ENCODE measurements at regions not wholly inside any gene's neighbourhood (a gene's known extent, or its start where the extent isn't known, plus 50 kb on each side); places are given as distances from the start of the nearest gene placed in this dataset.

- H3K27ac ChIP-seq (ENCODE audit: low read depth in 1 of 2, low read length in 2 of 2), result no peak overlapping the region
- H3K36me3 Mint-ChIP-seq, result no peaks in the 10 kb centered on the region
- peaks cover 2% of the 10 kb centered on the region for H3K4me1 Mint-ChIP-seq
- H3K4me1 ChIP-seq (ENCODE audit: control insufficient read depth in 1 of 2, insufficient read depth in 2 of 2, low read length in 2 of 2), result no peaks in the 10 kb centered on the region
- no peak overlapping the region for H3K4me3 Mint-ChIP-seq
- H3K27me3 ChIP-seq (ENCODE audit: control insufficient read depth in 2 of 2, insufficient read depth in 2 of 2, low read length in 2 of 2), result no peaks in the 10 kb centered on the region
- no peaks in the 10 kb centered on the region for H3K79me2 ChIP-seq (ENCODE audit: insufficient read depth, low read length)
- TF ChIP-seq CTCF (IDR thresholded peaks at IDR 0.05), result no peak
- DNase-seq, result no peak
- H3K9me3 ChIP-seq (replicated peaks in 1 of 2; ENCODE audit: control insufficient read depth in 1 of 2, insufficient read depth in 1 of 2, low read length in 2 of 2), result no peaks in the 10 kb centered on the region
- H2AFZ ChIP-seq (ENCODE audit: insufficient read depth, low read depth, low read length, poor library complexity, severe bottlenecking), result no peak overlapping the region
- peaks cover 0 to 1% (median 0%) of the 10 kb centered on the region in 3 donors for H3K27me3 Mint-ChIP-seq (ENCODE audit: low read depth in 3 of 3)
- H3K4me3 ChIP-seq (replicated peaks in 1 of 3; ENCODE audit: low read depth in 2 of 3, low read length in 3 of 3), result no peak overlapping the region
- H3K36me3 ChIP-seq (replicated peaks in 1 of 2; ENCODE audit: control insufficient read depth in 1 of 2, insufficient read depth in 2 of 2, low read length in 2 of 2), result no peaks in the 10 kb centered on the region
- H3K9me3 Mint-ChIP-seq, result peaks cover 0 to 2% (median 0%) of the 10 kb centered on the region in 7 donors
- peak overlapping the region in 1 of 7 donors; percentile 2 for H3K27ac Mint-ChIP-seq
- no CpG with 5 or more reads among the region's 1 CpG for WGBS (ENCODE audit: insufficient coverage)
- no peak overlapping the region for H3K4me2 ChIP-seq (replicated peaks; ENCODE audit: extremely low read depth, low read length, poor library complexity, severe bottlenecking)
- intact Hi-C loops (cut with micrococcal nuclease), result no loop called here
- no peaks in the 10 kb centered on the region for H4K20me1 ChIP-seq (ENCODE audit: insufficient read depth, low read length)
- no peak overlapping the region for H3K9ac ChIP-seq (ENCODE audit: insufficient read depth, low read length, poor library complexity, severe bottlenecking)
Measured at GRCh38 chr1:87814573-87814972, 485.9 kb downstream of the LMO4 start.

- intact Hi-C loops (cut with micrococcal nuclease), result no loop called here
- TF ChIP-seq CTCF (IDR thresholded peaks at IDR 0.05), result no peak
- H3K4me3 Mint-ChIP-seq, result no peak overlapping the region
- H3K27ac ChIP-seq (ENCODE audit: low read depth in 1 of 2, low read length in 2 of 2), result no peak overlapping the region
- no peak overlapping the region for H3K4me2 ChIP-seq (replicated peaks; ENCODE audit: extremely low read depth, low read length, poor library complexity, severe bottlenecking)
- no peak overlapping the region for H2AFZ ChIP-seq (ENCODE audit: insufficient read depth, low read depth, low read length, poor library complexity, severe bottlenecking)
- no peaks in the 10 kb centered on the region for H3K36me3 ChIP-seq (replicated peaks in 1 of 2; ENCODE audit: control insufficient read depth in 1 of 2, insufficient read depth in 2 of 2, low read length in 2 of 2)
- 92% methylated on average over 3 of the region's 3 CpGs for WGBS (ENCODE audit: insufficient coverage)
- no peaks in the 10 kb centered on the region for H3K4me1 ChIP-seq (ENCODE audit: control insufficient read depth in 1 of 2, insufficient read depth in 2 of 2, low read length in 2 of 2)
- H3K79me2 ChIP-seq (ENCODE audit: insufficient read depth, low read length), result no peaks in the 10 kb centered on the region
- no peaks in the 10 kb centered on the region for H3K36me3 Mint-ChIP-seq
- no peaks in the 10 kb centered on the region for H3K27me3 ChIP-seq (ENCODE audit: control insufficient read depth in 2 of 2, insufficient read depth in 2 of 2, low read length in 2 of 2)
- DNase-seq, result no peak
- H3K4me1 Mint-ChIP-seq, result peaks cover 2% of the 10 kb centered on the region
- H3K27ac Mint-ChIP-seq, result no peak overlapping the region
- H3K9me3 Mint-ChIP-seq, result peaks cover 0 to 3% (median 0%) of the 10 kb centered on the region in 7 donors
- no peaks in the 10 kb centered on the region for H4K20me1 ChIP-seq (ENCODE audit: insufficient read depth, low read length)
- H3K9me3 ChIP-seq (replicated peaks in 1 of 2; ENCODE audit: control insufficient read depth in 1 of 2, insufficient read depth in 1 of 2, low read length in 2 of 2), result no peaks in the 10 kb centered on the region
- H3K27me3 Mint-ChIP-seq (ENCODE audit: low read depth in 3 of 3), result peaks cover 0 to 1% (median 0%) of the 10 kb centered on the region in 3 donors
- H3K4me3 ChIP-seq (replicated peaks in 1 of 3; ENCODE audit: low read depth in 2 of 3, low read length in 3 of 3), result no peak overlapping the region
- H3K9ac ChIP-seq (ENCODE audit: insufficient read depth, low read length, poor library complexity, severe bottlenecking), result no peak overlapping the region
Measured at GRCh38 chr1:87816646-87817045, 488.0 kb downstream of the LMO4 start.

Data from CD14-positive monocyte (primary cell).